RWPE1 (cell line): ENCODE measurements at regions not wholly inside any gene's neighbourhood (a gene's known extent, or its start where the extent isn't known, plus 50 kb on each side); places are given as distances from the start of the nearest gene placed in this dataset.
A peak's percentile ranks its signal among the peaks of the same experiment; 100 is the strongest.

Source experiments
- CTCF ChIA-PET: fragments of 350-600 bp; sonication (Branson Sonifier 250); formaldehyde crosslinking; extraction: SDS; loops from one replicate; lab custom pipeline; 2021; lab: Yijun Ruan, JAX
- POLR2A ChIA-PET: fragments of 400-600 bp; formaldehyde crosslinking; extraction: SDS; loops from one replicate; lab custom pipeline; 2020; ENCODE audit warnings: antibody characterized with exemption; ENCODE audit not compliant: low non-redundant PET; lab: Yijun Ruan, JAX
- DNase-seq: peaks from one replicate; pipeline ENCODE4 v3.0.0; 2012; ENCODE audit warnings: low spot score
- H3K27ac ChIP-seq: fragments of 450-650 bp; 2 replicates; pipeline ENCODE4 v1.5.1; 2017
- TF ChIP-seq, protein P1 (sequence below): fragments of 450-650 bp; conservative IDR thresholded peaks from 2 replicates; pipeline ENCODE4 v1.5.1; 2017; ENCODE audit warnings: low read depth, mild to moderate bottlenecking

- no peak for DNase-seq
- CTCF ChIA-PET = no interaction called here
- no peak overlapping the region for H3K27ac ChIP-seq
- TF ChIP-seq, protein P1, sequence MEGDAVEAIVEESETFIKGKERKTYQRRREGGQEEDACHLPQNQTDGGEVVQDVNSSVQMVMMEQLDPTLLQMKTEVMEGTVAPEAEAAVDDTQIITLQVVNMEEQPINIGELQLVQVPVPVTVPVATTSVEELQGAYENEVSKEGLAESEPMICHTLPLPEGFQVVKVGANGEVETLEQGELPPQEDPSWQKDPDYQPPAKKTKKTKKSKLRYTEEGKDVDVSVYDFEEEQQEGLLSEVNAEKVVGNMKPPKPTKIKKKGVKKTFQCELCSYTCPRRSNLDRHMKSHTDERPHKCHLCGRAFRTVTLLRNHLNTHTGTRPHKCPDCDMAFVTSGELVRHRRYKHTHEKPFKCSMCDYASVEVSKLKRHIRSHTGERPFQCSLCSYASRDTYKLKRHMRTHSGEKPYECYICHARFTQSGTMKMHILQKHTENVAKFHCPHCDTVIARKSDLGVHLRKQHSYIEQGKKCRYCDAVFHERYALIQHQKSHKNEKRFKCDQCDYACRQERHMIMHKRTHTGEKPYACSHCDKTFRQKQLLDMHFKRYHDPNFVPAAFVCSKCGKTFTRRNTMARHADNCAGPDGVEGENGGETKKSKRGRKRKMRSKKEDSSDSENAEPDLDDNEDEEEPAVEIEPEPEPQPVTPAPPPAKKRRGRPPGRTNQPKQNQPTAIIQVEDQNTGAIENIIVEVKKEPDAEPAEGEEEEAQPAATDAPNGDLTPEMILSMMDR = no peak
- POLR2A ChIA-PET = no interaction called here
Observed at GRCh38 chr9:91137391-91137790, 224.3 kb downstream of the AUH start.

- no peak overlapping the region for H3K27ac ChIP-seq
- ChIA-PET POLR2A (interaction anchor here (0.6 kb wide), 1 partner anchor 22 kb away, joined by 3 read pairs; no protein-coding TSS in a partner anchor), CTCF (no interaction called here)
- TF ChIP-seq, protein P1 = no peak
- DNase-seq = peak; percentile 62
Observed at GRCh38 chr9:91138760-91139159, 223.0 kb downstream of the AUH start.

GRCh38 chr9:91141407-91141965 lies 220.2 kb downstream of the AUH start:
- DNase-seq = no peak
- no peak overlapping the region for H3K27ac ChIP-seq
- ChIA-PET CTCF (interaction anchor here (0.5 to 0.6 kb wide), 2 partner anchors 10 to 1028 kb away, joined by 3 to 5 read pairs; no protein-coding TSS in a partner anchor), POLR2A (no interaction called here)
- TF ChIP-seq, protein P1 = no peak

- ChIA-PET POLR2A (no interaction called here), CTCF (no interaction called here)
- DNase-seq = no peak
Observed at GRCh38 chr9:91143162-91143561, 218.6 kb downstream of the AUH start.

DNA sequence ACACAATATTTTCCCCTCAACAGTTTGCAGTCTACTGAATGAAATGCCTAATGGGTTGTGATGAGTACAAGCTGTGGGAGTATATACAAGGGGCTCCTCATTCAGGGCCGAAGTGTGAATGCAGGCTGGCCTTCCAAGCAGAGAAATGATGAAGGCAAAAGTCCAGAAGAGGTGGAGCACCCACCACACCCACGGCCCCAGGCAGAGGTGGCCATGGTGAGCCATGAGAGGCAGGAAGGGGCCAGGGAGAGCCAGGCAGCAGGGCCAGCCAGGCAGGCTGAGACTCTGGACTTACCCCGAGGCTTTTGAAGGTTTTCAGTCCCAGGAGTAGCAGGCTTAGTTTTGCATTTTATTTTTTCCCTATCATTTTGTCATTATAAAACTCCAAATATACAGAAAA lies 218.1 kb downstream of the AUH start:
- TF ChIP-seq, protein P1 = no peak
- CTCF ChIA-PET = no interaction called here
- no peak overlapping the region for H3K27ac ChIP-seq
- no peak for DNase-seq
- POLR2A ChIA-PET = no interaction called here

More at GRCh38 chr9:91143162-91143561, 218.6 kb downstream of the AUH start:
- no peak overlapping the region for H3K27ac ChIP-seq
- TF ChIP-seq, protein P1 = no peak

DNA sequence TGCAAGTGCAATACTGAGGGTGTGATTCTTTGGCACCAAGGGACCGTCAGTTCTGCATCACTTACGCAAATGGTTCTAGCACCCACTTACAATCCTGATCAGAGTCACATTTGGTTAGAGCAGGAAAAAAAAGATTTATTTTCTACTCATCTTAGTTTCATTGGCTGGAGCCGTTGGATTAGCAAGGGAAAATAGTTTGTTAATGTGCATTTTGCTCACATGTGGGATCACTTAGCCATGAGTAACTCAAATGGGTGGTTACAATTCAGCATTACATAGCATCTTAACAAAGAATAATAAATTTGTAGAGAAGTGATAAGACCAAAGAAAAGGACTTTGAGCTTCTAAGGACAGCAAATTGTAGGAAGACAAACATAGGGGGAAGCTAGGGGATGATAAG lies 216.9 kb downstream of the AUH start:
- CTCF ChIA-PET = no interaction called here
- no peak for DNase-seq
- POLR2A ChIA-PET = no interaction called here
- no peak overlapping the region for H3K27ac ChIP-seq
- TF ChIP-seq, protein P1 = no peak
